ENCODE measurements at regions not wholly inside any gene's neighbourhood (a gene's known extent, or its start where the extent isn't known, plus 50 kb on each side); places are given as distances from the start of the nearest gene placed in this dataset.

DNA sequence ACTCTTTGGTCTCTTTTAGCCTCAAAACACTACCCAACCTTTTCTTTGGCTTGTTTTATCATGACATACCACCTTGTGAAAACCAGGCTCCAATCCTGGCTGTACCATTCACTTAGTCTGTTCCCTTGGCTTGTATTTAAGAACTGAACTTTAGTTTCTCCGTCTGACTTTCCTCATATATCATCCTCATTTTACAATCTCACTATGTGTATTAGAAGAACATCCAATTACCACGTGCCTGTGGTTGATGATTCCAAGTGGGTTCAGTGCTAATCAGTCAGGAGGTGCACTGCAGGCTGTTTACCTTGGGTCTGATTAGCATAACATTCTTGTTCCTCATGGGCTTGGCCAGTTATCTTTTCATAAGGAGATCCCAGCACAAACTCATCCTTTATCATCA lies 144.8 kb upstream of the KLF14 start:
- DNase-seq (ENCODE audit: low read depth in 2 of 2), result no peak

DNA sequence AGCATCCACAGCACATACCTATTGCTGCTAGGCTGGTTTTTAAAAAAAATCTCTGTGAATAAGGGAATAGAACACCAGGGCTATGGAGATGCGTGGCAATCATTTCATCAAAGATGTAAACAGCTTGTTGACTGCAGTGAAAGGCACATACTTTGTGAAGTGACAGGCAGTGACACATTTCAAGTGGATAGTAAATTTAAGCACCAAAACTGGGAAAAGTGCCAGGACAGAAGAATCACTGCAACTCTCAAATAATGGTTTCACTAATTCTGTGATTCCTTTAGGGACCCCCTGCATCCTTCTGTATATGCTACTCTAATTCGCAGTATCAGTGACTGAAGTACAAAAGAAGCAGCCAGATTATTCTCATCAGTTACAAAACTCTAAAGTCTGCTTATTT lies 145.2 kb upstream of the KLF14 start:
- no peak for DNase-seq (ENCODE audit: low read depth in 2 of 2)

DNA sequence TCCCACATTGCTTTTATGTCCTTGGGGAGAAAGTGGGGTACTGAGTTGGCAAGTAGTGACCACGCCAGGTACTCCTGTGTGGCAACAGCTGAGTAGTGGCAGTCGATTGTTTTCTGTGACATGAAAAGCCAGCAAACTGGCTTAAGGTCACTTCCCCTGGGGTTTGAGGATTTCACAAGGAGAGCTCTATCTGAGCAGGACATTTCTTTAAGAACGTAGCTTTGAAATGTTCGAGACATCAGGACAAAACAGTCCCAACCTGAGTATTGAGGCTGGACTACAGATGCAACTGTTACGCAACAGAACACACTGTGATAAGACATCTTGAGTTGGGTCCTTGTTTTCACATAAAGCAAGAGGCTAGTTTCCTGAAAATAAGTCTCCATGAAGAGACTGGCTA lies 146.7 kb upstream of the KLF14 start:
- no peak for DNase-seq (ENCODE audit: low read depth in 2 of 2)

DNA sequence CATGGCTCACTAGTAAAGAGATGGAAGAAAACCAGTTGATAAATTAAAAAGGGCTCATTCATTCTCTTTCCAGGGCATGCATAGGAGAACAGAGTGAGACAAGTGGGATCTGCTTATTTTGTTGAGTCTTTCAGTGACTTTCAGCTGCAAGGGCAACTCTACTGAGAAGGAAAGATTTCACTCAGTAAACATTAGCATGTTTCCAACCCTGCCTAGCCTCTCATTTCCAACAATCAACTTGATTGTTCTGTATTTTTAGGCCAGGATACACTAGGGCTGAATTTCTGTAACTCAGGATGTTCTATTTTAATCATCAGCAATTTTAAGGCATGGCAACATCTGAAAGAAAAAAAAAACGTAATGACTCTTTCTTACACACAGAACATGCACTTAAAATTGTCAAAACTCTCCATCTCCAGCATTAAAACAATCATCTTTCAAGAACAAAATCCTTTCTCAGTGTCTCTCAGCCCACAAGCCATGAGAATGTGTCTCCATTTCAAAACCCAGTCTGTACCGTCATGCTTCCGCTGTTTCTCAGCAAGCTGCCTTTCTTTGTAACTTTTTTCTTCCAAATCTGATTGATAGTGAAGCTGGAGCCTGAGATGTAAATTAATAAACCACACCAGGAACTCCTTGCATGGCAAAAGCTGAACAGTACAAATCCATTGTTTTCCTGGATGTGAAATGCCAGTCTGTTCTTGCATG lies 147.2 kb upstream of the KLF14 start:
- no peak for DNase-seq (ENCODE audit: low read depth in 2 of 2)

DNA sequence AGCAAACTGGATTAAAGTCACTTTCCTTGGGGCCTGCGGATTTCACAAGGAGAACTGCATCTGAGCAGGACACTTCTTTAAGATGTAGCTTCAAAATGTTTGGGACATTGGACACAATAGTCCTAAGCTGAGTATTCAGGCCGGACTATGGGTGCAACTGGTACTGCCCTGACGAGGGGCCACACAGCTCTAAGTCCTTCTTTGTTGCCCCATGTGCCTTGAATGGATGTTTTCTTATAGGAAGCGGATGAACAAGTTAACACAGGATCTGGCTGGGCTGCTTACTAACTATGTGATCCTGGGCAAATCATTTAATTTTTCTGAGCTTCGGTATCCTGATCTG lies 147.8 kb upstream of the KLF14 start:
- DNase-seq (ENCODE audit: low read depth in 2 of 2), result no peak

DNA sequence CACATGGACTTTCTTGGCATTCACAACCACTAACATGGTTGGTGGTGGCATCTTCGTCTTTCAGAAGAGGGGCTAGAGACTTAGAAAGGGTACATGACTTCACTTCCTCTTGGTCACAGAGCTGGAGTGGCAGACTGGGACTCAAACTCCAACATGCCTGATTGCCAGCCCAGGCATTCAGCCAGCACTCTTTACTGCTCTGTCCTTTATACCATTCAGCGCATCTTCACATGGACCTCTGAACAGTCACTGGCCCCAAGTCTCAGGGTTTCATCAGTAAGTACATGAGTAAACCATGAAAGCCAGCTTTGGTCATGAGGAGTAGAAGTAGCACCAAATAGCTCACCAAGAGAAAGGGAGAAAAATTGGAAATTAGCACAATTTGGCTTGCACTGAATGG lies 148.4 kb upstream of the KLF14 start:
- no peak for DNase-seq (ENCODE audit: low read depth in 2 of 2)

DNA sequence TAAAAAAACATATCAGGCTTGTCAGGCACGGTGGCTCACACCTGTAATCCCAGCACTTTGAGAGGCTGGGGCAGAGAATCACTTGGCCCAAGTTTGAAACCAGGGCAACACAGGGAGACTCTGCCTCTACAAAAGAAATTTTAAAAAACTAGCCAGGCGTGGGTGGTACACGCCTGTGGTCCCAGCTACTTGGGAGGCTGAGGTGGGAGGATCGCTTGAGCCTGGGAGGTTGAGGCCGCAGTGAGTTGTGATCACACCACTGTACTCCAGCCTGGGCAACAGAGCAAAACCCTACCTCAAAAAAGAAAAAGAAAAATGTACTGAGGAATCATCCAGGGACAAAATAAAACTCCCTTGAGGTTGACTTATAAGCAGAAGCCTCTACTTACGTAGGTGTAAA lies 149.9 kb upstream of the KLF14 start:
- no peak for DNase-seq (ENCODE audit: low read depth in 2 of 2)

DNA sequence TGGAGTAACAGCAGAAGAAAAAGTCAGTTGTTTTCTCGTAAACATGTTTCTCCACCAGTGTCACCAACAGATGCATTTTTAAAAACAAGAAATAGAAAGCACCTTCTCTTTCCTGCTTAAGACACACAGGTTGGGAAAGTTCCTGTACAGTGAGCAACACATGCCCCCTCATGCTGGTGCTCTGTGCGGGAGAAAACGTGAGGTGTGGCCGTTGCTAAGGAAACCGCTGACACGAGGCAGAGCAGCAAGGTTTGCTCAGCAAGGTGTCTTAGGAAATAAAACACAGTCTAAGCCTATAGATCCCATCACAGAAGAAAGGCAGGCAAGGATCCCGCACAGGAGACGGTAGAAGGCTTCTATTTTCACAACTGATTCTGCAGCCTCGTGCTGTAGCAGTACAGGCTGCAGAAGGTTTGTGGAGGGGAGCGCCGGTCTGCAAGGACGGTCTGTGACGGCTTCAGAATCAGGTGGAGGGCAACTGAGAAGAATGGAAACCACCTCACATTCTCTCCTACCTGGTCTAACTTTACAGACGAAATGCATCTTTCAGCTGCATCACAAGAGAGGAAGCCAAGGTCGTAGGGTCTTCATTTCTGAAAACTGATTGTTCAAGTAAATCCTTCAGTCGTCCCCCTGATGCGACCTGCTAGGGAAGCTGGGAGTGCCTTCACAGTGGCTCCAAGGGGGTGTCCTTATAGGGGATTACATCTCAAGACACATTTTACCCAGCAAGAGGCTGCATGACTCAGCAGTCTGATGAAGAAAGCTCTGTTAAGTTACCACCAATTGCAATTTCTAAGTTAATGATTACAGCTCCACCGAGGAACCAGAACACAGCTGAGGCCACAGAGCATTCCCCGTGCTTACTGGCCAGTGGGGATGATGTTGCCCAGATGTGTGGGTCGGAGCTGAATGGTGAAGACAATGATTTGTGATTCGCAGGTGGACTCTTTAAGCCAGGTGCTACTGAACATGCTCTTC lies 150.7 kb upstream of the KLF14 start:
- DNase-seq (ENCODE audit: low read depth in 2 of 2), result no peak

DNA sequence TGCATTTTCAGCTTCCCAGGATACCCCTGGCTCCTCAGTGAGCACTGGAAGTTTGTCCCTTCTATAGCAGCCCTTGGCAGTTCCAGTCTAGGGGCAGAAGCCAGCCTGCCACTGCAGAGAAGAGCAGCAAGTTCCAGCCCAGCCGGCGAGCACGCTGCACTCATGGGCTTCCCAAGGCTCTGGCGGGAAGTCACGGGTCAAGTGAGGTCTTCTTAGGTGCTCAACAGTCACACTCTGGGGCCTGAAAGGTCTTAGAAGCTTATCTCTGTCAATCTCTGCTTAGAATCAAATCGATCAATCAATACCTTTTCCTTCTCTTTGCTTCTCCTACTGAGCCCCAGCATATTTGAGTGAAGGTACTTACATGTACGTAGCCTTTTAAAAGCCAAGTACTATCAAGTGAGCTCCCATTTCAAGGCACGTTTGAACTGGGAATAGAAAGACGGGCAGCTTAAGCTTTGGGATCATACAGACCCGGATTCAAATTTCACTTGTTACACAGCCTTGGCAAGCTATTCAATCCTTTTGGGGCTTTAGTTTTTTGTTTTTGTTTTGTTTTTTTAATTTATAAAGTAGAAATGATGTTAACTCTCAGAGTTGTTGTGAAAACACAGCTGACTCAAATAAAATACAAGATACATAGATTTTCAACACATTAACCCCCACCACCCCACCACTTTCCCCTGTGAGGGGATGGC lies 152.6 kb upstream of the KLF14 start:
- no peak for DNase-seq (ENCODE audit: low read depth in 2 of 2)

DNA sequence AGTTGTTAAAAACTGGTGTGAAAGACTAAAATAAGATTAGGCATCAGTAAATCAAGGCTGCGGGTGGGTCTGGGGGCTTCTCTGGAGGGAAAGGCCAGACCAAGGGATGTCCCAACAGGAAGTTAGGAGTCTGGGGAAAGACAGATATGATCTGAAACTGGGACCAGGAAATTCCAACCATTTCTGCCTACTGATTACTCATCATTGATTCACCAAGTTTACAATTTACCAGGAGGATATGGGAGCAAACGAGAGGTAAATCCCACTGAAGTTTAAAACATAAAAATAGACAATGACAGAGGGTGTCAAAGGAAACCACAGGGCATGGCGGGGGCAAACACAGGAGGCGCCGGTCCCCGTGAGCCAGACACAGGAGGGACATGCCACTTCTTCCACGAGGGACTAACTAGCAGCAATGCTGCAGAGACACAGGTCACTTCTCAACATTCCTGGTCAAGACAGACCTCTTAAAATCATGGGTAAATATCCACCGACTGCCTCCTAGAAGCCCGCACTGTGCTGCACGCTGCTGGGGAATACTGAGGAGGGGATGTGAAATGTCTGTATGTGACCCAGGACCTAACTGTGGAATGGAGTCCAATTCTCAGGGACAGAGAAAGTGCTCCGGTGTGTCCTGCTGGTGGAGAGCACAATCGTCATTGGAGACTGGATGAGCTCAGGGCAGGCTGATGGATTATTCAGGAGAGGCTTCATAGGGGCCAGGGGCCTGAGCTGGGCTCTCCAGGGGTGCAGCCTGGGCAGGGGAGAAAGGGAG lies 153.4 kb upstream of the KLF14 start:
- peak; percentile 90 for DNase-seq (ENCODE audit: low read depth in 2 of 2)

DNA sequence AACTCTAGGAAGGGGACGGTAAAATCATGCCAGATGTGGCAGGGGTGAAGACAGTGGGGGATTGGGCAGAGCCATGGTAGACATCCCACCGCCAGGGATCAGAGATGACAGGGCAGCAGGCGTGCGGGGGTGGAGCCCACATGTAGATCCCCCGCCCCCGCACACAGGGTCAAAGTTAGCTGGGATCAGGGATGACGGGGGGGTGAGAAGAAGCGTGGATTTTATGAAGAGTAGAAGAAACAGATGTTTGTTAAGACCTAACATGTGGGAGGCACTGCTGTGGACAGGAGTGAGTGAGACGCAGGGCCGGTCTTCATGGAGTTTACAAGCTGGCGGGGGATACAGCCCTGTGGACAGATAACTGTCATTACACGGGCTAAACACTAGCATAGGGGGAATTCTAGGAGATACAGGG lies 154.0 kb upstream of the KLF14 start:
- DNase-seq (ENCODE audit: low read depth in 2 of 2), result peak in 1 of 2 donors; percentile 53

DNA sequence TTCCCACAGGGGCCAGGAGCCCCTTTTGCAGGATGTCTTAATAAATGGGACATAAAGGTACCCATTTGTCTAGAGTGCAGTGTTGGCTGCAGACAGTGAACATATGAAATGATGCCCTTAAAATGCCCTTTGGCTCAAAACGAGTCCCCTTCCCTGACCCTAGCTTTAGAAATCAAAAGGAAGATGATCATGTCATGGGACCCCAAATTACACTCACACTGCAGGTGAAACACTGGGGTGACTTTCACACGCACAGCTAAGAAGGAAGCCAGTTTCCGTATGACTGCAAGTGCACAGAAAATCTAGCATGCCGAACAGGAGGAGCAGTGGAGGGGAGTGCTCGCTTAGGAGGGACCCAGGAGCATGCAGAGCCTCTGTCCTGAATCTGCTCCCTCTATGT lies 154.5 kb upstream of the KLF14 start:
- no peak for DNase-seq (ENCODE audit: low read depth in 2 of 2)

DNA sequence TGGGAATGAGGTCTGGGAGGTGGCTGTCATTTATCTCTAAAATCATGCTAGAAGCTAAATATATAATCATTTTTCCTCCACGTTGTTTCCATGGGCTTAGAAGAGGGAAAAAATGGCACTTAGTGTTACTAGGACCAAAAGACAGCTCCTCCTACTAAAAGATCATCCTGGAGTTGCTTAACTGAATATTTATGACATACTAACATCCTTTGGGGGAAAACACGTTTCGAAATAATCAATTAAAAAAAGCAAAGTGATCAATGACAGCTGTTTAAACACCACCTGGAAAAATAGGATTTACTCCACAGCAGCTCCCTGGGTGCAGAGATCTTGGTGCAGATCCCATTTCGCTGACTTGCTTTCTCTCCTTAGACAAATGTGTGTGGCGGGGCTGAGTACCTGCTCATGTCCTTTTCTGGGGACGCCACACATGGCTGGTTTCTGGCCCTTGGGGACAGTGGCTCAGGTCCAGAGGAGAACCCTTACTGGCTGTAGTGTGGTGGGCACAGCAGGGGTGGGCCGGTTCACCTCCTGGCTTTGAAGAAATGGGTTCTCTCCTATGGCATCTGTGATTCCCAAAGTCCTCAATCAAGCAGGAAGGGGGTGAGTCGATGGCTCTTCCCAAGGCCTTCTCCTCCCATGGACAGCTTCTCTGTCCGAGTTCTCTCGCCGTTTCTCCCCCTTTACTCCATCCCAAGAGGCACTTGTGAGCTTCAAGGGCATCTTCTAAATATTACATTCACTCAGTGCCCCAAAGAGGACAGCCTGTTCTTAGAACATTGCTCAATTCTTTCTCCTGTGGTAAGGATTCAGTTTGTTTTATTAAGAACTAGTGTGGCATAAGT lies 156.4 kb upstream of the KLF14 start:
- DNase-seq (ENCODE audit: low read depth in 2 of 2), result no peak

DNA sequence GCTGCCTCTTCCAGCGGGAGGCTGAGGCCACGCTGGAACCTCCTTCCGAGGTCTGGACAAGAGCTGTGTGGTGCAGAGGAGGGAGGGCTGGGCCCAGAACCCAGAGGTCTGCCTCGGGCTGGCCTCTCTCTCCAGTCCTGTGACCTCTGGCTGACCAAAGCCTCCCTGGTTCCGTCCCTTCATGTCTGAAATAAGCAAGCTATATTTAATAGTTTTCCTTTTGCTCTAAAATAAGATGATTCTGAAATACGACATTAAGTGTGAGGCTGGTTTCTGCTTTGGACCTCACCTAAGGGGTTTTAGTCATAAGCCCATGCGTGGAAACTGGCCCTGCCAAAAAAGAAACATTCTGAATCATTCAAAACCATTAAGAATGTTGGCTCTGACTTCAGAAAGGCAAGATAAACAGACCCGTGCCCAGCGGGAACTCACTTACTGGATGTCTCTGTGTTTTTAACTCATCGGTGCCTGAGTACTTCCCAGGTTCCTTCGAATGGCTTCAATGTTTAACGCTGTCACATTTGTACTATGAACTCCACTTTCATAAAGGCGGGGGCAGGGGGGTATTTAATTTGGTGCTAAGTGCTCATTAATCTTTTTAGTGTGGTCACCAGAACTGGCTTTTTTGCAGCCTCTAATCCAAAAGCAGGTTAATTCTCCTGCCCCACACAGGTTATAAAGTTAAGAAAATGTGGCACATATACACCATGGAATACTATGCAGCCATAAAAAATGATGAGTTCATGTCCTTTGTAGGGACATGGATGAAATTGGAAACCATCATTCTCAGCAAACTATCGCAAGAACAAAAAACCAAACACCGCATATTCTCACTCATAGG lies 157.5 kb upstream of the KLF14 start:
- peak; percentile 73 to 88 for DNase-seq (ENCODE audit: low read depth in 2 of 2)

DNA sequence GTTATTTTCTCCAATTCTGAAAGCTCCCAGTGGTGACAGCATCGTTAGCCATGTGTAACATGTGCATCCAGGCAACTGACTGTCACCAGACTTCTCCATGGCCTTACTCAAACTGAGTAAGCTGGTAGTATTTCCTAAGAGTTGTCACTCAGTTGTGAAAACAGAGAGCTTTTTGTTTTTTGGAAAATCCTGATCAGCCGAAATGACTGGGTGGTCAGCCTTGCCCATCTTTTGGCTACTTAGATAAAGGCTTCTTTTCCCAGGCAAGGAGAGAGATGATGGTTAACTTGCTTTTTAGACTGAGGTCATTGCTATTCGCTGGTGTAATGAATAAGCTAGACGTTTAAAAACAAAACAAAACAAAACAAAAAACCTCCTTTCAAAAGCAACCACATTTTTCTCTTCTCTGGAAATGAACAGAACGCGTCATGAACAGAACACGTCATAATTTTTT lies 159.5 kb upstream of the KLF14 start:
- peak; percentile 46 to 59 for DNase-seq (ENCODE audit: low read depth in 2 of 2)

DNA sequence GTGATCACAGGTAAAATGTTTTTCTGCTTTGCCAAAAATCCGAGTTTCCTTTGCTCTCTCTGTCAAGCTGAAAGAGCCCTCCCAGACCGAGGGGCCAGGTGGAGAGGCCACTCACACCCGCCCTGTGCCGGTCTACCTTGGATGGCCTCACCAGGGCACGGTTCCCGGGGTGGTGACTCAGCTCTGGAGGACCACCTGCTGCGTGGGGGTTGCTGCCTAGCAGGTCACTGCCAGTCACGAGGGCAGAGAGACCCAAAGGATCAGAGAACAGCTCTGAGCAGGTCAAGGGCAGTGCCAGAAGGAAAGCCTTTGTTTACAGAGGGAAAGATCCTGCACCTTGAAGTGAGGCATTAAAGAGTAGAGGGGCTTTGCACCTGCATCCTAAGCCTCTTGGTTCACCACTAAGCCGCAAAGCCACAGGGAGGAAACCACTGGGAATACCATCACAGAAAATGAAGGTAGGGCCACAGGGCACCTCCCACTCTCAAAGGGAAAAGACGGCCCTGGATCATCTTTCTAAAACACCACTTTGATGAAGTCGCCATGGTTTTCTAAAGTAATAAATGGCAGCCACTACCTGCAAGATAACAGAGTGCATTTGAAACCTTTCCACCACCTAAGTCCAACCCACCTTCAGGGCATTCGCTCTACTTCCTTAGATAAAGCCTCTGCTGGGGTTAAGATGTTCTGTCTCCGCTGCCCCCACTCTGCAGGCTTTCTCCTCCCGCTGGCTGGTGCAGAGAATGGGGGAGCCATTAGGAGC lies 160.3 kb upstream of the KLF14 start:
- peak; percentile 71 to 72 for DNase-seq (ENCODE audit: low read depth in 2 of 2)

DNA sequence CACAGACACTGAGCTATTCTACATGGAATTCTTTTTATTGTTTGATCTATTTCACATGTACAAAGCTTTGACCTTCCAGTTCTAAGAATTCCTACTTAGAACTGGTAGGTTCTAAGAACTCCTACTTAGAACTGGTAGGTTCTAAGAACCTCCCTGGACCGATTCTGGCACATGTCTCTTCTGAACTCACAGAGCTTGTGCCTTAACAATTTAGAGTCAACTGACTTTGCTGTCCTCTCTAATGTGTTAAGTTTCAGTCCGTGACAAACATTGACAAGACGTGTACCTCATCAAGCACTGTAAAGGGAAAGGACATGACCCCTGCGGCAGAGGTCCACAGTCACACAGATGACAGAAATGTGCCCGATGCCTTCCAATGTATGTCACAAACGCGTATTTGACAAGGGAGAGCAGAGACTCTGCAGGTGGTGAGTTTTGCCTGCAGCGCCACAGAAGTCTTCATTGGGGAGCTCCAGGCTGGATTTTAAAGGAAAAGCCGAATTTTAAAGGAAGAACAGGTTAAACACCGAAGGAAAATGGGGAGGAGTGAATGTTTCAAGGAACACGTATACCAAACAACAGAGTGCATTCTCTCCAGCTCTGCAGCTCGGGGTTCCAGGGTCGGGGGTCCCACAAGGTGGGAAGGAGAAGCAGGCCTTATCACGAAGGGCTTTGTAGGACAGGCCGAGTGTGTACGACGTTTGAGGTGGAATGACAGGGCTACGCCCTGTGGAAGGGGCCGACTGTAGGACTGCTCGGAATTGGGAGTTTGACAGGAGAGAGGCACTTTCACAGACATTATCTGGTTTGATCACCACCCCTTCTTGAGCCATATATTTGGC lies 161.1 kb upstream of the KLF14 start:
- DNase-seq (ENCODE audit: low read depth in 2 of 2), result no peak
